Activated CD4-positive, alpha-beta T cell treated with anti-CD3 and anti-CD28 coated beads, Interleukin-2, amount 50 U/mL, for 24 hours (primary cell): ENCODE measurements at regions not wholly inside any gene's neighbourhood (a gene's known extent, or its start where the extent isn't known, plus 50 kb on each side); places are given as distances from the start of the nearest gene placed in this dataset.

Experiments used
- DNase-seq, 2 donors: peaks; one replicate each; pipeline ENCODE4 v3.0.0-alpha.2; 2020; ENCODE audit warnings: low read depth in 1 of 2, low spot score in 1 of 2

DNA sequence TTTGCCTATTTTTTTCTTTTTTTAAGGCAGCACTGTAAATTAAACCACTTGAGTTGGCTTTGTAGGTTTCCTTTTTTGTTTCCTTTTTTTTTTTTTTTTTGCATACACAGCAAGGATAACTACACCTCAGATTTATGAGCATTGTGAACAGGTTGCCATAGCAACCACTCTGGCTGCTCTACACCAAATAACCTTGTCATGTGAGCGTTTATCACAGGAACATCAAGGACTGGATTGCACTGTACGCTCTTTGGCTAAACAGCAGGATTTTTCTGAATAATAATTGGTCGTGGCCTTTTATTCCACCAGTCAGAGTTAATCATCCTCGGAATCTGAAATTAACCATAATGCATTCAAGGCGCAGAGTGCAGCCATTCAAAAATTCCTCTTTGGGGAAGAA, 199.1 kb upstream of the SLC14A2 start:
- no peak for DNase-seq

DNA sequence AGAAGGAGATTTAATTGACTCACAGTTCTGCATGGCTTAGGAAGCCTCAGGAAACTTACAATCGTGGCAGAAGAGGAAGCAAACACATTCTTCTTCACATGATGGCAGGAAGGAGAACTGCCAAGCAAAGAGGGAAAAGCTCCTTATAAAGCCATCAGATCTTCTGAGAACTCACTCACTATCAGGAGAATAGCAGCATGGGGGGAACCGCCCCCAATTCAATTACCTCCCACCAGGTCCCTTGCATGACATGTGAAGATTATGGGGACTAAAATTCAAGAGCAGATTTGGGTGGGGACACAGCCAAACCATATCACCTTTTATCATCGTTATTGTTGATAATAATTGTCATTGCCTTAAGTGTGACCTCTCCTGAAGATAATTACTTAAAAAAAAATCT, 197.9 kb upstream of the SLC14A2 start:
- DNase-seq, result no peak

DNA sequence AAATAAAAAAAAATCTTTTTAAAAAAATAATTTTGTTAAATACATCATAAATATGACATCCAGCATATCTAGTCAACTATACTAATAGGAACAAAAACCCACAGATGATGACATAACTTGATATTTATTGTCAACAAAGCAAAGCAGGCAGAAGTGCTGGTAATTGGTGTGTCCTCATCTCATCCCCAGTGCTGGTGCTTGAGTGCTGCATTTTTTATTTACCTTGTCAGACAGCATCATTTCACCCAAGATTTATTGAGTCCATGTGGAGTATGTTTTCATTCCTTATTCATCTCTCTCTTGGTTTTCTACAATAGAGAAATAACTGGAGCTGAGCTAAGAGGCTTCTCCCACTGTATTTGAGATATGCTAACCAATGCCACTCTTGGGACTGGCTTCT, 191.6 kb upstream of the SLC14A2 start:
- DNase-seq, result no peak

DNA sequence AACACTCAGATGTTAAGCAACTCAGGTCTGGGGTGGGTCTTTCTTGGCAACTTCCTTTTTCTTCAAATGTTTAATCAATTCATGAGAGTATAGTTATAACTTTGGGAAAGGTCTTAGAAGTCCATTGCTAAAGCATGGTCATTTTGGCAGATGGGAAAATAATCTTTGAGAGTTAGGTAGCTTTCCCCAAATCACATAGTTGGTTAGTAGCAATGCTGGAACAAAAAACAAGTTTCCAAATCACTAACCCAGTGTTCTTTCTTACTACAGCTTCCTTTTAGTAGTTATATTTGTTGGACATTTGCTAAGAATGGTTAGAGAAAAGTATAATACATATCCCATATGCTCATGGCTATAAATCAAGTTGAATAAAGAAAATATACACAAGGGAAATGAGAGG, 185.2 kb upstream of the SLC14A2 start:
- DNase-seq, result no peak

DNA sequence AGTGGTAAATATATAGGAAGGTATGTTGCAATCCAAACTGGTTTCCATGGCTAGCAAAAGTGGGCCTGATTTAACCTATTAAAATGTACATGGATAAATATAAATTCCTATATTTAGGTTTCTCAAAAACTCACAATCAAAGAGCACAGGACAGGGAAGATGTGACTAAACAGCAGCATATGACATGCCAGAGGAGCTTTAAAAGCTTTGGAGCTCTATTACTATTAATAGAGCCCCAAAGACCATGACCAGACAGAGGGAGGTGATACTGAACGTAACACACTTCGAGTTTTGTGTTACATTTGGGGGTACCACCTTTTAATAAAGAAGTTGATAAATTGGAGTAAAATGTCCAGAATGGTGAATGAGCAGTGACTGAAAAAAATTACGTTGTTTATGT, 179.5 kb upstream of the SLC14A2 start:
- no peak for DNase-seq

DNA sequence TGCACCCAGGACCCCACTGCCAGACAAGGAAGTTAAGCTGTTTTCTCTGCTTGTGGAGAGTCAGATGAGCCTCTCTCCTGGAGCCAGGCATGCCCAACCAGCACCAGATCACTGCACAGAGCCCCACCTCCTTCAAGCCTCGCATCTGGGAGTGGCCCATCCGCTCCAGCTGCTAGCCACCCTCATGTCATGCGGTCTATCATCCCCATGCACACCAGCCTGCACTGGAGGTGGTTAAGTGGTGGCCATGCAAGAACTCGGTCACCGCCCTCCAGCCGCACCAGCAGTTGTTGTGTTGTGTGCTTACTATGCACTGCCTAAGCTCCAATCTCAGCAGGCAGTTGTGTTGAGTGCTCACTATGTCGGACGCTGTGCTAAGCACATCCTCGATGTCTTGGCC, 177.9 kb upstream of the SLC14A2 start:
- DNase-seq, result no peak

DNA sequence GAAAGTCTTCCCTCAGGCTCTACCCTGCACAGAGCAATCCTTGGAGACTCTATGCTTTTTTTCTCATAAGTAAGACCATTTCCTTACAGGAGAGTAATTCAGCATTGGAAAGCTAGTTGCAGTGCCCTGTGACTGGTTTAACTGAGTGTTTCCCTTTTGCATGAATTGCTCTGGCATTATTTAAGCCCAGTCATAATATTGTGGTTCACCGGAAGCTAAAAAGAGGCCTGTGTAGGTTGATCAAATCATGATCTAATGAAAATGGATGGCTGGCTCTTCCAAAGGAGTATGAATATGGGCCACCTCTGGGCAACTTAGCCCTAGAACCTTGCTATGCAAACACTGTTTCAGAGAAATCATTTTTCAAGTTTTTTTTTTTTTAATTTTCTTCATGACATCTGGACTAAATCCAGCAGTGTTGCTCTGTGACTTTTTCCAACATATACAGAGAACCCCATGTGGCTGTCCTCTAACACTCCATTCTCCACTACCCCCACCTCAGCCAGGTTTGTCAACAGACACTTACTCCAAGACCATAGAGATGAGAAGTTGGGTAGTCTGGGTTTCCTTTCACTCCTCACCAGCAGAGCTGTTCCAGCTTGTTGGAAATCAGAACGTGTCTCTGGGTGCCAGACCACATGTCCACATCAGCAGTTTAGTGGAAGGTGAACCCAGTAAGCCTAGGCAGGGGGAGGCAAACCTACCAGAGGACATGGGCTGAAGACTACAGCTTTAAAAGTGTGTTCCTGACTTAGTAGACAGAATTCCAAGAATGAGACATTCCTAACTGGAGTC, 175.2 kb upstream of the SLC14A2 start:
- no peak for DNase-seq

DNA sequence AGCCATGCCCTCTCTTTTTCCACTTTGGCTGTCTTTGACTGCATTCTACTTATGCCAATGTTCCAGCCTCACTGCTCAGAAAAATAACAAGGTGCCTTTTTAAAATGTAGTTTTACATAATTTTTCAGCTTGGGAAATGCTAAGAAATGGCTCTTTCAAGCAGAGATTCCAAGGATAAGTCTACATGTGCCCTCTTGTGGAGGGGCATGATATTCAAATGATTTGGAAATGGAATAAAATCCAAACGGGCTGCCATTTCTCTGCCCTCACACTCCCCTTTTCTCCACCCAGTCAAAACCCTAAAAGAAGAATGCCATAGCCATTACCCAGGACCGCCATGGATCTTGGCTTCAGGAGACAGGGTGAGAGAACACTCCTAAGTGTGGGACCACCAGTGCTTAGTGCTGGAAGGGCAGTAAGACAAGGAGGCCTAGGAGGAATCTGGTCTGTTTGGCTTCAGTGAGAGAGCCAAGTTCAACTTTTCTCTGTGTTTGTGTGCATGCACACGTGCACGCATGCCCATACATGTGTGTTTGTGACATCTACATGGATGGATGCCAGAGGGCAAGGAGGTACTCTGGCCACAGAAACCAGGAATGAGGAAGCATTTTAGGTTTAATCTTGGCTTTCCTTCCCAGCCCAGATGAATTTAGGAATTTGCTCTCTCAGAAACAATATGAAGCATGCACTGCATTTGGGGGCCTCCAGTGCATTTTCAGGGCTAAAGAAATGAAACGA, 174.0 kb upstream of the SLC14A2 start:
- no peak for DNase-seq

DNA sequence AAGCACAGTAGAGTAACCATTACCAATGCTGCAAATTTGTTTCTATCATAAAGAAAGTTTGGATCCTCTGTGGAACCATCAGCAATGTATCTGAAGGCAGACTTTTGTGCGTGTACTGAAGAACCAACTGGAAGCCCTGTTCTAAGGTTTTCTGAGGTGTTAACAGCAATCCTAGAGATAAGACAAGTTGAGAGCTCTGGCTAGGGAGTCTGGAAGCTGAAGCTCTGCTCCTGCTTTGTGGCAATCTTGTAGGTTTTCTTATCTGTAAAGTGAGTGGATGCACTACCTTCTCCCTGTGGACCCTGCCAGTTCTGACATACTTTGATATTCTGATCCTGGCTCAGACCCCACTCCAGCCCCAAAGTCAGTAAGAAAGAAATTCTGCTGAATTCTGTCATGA, 171.2 kb upstream of the SLC14A2 start:
- DNase-seq, result no peak

DNA sequence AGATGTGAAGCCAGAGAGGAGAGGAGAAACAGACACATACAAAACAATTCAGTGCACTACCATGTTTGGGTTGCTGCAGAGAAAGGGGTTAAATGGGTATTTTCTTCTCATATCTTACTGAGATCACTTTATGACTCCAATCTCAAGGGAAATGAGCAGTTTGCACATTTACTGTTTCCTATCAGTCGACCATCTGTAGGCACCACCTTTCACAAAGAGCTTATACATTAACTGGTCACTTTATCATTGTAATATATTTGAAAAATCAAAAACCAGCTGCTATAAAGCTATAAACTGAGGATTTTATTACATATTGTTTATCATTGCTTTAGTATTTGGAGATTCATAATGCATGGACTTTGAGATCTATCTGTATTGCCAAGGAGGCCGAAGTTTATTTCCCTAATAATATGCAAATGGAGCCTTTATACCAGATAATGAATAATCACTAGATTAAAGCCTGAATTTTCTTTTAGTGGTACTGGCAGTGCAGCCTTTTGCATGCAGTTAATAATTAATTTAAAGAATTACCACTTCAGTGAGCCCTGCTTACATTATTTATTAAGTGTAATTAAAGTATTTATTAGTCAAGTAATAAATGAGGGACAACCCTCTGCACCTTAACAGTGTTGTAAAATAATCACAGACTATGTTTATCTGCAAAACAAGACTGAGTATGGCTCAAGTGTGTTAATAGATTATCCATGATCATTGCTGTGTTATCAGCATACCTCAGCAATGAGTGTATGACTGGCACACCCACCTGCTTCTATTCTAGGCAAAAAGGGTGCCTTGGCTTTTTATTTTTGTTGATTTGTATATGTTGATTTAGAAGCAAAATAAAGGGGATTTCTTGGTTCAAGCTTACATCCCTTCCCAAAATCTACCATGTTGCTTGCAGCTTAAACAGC, 167.7 kb upstream of the SLC14A2 start:
- no peak for DNase-seq

DNA sequence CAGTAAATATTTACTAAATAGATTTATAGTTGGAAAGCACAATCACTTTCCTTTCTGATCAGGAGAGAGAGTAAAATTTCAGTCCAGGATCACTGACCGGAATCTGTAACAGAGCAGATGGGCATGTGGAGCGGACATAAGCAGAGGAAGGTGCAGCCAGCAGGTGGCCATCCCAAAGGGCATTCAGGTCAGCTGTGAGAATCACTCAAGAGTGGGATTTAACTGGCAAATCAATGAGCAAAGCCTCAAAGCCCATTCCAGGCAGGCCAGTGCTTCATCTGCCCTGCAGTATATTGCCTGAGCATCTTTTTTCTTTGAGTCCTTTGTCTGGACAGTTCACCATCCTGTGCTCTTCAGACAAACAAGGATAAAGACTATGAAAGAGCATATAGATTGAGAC, 166.4 kb upstream of the SLC14A2 start:
- DNase-seq, result no peak

DNA sequence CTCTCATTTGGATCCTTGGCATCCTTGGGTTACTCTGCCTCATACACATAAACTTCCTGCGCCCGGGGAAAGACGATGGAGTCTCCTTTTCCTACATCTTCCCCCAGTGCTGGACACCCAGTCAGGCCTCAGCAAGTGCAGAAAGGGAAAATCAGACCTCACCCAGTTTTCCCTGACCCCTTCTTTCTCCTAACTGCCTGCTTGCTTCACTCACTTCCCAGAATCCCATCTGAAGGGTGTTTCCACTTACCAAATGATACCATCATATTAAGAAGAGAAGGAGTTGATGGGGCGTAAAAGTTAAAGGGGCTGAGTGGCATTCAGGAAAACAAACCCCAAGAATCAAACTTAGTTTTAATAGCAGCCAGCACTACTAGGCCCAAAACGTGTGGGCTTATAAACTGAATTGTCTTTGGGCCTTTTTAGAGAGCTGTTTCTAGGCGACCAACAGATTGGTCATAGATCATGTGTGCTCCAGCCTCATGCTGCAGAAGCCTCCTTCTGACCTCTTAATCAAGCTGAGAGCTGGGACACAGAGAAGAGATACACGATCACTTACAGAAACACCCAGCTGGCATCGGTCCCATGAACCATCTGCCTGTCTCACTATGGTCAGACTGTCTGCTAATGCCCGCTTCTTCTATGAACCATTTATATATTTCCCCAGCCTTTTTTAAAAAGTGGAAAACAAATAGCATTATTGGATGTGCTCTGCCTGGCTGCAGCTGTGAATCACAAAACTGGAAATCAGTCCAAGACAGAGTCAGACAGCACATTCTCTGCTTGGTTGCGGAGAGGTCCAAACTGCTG, 165.7 kb upstream of the SLC14A2 start:
- no peak for DNase-seq

DNA sequence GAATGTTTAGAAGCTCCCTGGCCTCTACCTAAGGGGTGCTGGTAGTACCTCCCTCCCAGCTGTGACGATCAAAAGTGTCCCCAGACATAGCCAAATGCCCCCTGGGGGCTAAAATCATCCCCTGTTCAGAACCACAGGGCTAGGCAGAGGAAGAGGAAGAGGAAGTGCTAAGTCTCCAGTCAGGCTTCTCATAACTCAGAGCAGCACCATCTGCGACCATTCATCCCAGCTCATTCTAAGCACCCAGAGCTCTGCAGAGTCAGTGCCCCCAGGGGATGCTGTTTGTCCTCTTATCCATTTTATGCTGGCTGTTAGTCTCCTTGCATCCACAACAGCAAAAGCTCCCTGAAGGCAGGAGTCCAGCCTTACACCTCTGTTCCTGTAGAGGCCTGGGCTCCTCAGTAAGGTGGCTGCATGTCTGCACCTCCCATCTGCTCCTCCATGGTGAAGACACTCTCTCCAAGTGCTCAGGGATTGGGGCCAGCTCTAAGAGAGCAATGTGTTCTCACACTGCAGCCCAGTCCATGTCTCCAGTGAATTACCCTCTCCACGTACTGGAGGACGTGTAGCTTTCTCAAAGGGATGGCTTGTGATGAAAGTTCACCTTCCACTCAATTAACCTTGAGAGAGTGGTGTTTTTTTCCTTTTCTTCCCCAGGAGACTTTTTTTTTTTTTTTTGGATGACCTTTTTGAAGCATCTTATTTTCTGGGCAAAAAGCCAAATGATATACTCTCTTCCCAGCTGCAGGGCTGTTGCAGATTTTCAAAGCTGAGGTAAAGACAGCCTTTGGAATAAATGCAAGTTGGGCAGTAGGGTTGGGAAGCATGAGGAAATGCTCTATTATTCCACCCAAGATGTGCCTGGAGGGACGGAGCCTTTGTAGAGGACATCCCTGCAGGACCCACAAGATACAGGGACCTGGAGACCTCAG, 158.9 kb upstream of the SLC14A2 start:
- DNase-seq, result no peak

DNA sequence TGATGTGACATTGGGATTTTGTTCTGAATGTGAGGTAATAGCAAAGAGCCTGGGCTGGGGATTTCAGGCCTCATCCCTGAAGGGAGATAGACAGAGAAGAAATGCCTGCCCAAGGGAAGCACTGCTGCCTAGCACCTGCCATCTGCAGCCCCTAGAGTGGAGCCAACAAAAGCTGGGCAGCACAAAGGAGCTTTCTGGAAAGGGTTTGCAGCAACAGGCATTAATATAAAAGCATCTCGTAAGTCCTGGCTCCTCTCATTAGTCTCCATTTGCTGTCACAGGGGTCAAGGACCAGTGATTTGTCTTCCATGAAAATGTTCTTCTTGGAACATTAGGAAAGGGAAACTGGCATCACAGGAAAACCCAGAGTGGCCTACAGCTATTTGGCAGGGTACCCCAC, 157.2 kb upstream of the SLC14A2 start:
- no peak for DNase-seq

DNA sequence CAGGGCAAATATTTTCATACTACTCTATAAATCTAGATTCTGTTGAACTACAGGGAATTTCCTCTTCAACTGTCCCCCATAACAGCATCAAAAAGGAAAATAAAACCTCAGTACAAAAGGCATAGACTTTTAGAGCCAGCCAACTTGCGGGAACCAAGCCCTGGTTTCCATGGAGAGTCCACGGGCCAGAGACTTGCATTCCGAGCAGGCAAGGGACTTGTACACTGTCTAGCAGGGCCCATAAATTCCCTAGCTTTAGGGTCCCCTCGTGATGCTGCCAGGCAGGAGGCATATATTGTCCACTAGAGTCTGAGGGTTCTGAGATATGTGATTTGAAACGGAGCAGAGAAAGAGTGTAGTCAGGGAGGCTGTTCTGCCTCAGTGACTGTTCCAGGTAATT, 153.1 kb upstream of the SLC14A2 start:
- no peak for DNase-seq

DNA sequence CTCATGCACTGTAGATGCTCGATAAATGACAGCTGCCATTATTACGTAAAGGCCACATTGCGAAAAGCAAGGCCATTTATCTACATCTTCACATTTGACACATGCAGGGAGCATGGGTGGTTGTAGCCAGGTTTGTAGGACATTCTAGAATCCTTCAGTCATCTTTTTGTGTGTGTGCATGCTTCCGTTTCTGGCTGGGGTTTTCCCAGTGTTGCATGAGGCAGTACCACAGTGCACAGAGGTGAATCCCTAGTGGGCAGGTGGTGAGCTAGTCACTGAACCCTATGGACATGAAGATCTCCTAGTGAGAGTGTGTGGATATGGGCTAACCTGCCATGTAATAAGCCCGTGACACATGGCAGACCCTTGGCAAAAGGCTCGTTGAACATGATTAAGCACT, 151.8 kb upstream of the SLC14A2 start:
- DNase-seq, result no peak

DNA sequence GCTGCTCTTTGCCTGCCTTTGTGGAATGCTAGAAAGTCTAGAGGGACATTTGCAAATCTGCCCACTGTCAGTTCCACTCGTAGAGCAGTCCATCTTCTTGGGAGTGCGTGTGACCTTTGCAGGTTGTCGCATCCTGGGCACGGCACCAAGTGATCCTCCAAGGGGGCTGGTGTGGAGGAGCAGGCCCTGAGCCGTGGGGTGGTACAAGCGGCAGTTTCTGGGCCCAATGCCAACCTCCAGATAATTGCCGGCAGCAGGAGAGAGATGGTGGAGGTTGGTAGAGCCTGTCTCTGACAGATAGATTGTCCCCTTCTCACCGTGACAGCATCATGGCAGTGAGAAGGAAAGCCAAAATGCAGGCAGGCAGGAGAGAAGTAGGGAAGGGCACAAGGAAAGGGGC, 150.7 kb upstream of the SLC14A2 start:
- no peak for DNase-seq

DNA sequence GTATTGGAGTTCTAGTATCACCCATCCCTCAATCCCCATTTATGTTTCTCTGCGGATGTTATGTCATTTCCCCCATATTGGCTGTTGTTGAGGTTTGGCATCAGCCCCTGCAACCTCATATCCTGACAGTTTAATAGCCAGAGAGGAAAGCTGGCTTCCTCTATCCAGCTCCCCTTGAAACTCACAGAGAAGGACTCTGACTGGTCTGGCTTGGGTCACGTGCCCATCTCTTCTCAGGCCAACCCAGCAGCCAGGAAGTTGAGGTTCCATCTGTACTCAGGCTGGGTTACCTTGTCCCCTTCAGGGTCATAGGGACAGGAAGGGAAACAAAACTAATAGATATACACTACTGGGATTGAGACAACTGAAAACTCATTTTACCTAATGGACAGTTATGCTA, 148.0 kb upstream of the SLC14A2 start:
- DNase-seq, result no peak

DNA sequence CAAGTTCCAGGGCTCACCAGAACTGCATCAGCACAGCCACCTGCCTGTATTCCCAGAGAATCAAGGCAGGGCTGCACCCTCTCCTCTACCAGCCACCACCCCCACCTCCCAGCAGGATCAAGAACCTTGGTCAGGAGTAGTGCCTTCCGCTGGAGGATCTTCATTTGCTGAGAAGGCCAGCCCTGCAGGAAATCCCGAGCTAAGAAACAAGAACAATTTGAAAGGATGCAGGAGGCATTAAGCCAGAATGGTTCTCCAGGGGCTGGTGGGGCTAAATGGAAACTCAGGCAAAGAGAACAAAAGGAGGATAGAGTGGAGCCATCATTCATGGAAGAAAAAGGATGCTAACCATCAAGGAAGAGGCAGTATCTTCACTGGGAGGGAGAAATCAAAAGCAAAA, 147.3 kb upstream of the SLC14A2 start:
- no peak for DNase-seq

DNA sequence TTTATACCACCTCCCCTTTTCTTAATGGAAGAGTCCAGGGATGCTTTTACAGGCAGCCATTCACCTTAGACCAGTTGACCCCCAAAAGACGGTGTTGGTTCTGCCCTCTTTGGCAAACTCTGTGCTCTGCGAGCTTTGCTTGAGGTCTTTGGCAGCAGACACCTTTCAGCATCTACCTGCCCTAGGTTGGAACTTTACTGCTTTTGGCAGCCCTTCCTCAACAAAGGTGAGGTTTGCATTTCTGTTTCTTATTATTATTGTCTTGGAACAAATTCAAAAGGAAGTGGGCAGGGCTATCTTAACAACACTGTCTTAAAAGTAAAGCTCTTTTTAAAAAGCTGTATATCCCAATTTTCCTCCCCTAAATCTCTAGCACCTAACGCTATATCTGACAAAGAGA, 136.4 kb upstream of the SLC14A2 start:
- no peak for DNase-seq
